SIG-M5 treated with dmso at 0.1 percent for 504 hours (cell line): ENCODE measurements at regions not wholly inside any gene's neighbourhood (a gene's known extent, or its start where the extent isn't known, plus 50 kb on each side); places are given as distances from the start of the nearest gene placed in this dataset.
A peak's percentile ranks its signal among the peaks of the same experiment; 100 is the strongest.
"Not testable (repeated sequence)": the region's sequence is repeated elsewhere in the genome, so short reads cannot be mapped to it uniquely, and the experiment has no call there.

ENCODE experiments used
- DNase-seq: peaks from one replicate; lab custom pipeline; 2025; ENCODE audit not compliant: unreplicated experiment; lab: John Stamatoyannopoulos, UW

DNA sequence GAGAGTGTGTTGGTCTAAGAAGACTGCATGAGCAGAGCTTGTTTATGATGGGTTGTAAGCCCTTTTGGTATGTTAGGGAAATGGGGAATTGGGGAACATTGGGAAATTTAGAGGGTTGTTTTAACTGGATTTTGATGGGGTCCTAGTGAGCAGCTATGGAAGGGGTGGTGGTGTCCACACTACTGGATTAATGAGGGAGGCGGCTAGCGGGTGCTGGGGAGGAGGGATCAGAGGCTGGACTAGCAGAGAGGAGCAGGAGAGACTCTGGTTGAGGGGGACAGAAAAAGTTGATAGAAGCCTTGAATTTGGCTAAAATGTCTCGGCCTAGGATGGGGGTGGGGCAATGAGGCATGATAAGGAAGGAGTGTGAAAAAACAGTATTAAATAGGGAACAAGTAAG, 1369.1 kb downstream of the UQCRFS1 start:
- DNase-seq, result no peak

DNA sequence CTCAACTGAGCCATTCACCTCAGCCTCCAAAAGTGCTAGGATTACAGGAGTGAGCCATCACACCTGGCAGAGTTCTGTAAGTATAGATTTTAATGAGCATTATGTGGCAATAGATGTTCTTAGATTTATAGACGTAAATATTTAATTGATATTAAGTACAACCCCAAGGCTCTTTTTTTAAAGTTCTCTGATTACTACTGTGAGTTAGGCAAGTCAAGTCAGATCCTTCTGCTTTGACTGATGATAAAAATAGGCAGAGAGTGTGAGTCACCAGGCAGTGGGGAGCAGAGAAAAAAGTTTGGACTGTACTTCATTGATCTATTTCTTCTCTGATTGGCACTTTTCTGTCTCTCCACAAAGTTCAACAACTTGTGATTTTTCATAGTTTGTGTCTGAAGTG, 1379.9 kb downstream of the UQCRFS1 start:
- no peak for DNase-seq

DNA sequence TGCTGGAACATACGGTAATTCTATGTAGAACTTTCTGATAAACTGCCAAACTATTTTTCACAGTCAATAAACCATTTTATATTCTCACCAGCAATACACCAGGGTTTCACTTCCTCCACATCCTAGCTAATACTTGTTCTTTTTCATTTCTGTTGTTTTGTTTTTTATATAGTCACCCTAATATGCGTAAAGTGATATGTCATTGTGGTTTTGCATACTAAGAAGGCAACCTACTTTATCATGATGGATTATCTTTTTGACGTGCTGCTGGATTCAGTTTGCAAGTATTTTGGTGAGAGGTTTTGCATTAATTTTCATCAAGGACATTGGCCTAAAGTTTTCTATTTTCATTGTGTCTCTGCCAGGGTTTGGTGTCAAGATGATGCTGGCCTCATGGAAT, 1384.1 kb downstream of the UQCRFS1 start:
- no peak for DNase-seq

DNA sequence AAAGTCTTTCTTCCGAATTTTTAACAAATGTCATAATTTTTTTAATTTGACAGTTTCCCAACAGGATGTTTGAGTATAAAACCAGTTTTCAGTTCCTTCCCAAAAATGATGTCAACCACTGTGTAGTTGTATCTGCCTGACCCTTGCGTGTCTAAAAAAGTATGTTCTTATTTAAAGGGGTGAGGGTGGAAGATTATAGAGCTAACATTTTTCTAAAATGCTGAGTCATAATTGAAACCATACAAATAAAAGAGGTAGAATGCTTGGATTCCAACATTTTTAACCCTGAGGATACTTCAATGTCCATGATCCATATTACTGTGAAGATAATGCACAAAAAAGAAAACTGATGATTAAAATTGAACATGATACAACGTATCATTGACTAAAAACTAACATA, 1388.8 kb downstream of the UQCRFS1 start:
- no peak for DNase-seq

DNA sequence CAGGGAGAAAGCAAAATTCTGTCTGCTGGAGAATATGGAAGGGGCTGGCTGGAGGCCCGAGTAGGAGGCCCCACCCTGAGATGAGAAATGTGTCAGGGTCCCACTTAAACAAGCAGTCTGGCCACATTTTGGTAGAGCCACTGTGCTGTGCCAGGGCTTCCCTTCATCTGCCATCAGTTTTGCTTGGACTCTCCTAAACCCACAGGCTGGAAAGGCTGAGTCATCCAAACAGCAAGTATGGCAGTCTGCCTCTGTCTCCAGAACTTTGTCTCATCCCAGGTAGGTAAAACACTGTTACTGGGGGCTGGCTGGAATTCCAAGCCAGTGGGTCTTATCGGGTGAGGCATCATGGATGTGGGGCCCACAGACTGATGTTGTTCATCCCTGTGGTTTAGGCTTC, 1390.6 kb downstream of the UQCRFS1 start:
- no peak for DNase-seq

DNA sequence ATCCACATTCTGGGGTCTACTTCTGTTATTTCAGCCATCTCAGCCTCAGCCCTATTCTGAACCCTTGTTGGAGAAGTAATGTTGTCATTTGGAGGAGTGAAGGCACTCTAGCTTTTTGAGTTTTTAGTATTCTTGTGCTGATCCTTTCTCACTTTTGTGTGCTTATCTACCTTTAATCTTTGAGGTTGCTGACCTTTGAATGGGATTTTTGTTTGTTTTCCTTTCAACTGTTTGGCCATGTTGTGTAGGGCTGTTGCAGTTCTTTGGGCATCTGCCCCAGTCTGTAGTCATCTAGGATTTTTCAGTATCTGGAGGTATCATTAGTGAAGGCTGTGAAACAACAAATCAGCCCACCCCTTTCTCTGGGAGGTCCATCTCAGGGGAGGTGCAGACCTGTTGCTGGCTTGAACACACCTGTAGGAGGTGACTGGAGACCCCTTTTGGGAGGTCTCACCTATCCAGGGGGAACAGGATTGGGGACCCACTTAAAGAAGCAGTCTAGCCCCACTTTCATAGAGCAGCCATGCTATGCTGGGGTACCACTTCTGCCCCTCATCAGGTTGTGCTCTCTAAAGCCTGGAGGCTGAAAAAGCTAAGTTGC, 1391.4 kb downstream of the UQCRFS1 start:
- DNase-seq, result no peak

DNA sequence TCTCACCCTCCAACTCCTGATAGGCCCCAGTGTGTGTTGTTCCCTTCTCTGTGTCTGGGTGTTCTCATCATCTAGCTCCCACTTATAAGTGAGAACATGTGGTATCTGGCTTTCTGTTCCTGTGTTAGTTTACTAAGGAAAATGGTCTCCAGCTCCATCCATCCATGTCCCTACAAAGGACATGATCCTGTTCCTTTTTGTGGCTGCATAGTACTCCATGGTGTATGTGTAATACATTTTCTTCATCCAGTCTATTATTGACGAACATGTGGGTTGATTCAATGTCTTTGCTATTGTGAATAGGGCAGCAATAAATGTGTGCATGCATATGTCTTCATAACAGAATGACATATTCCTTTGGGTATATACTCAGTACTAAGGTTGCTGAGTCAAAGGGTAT, 1397.0 kb downstream of the UQCRFS1 start:
- DNase-seq, result no peak

DNA sequence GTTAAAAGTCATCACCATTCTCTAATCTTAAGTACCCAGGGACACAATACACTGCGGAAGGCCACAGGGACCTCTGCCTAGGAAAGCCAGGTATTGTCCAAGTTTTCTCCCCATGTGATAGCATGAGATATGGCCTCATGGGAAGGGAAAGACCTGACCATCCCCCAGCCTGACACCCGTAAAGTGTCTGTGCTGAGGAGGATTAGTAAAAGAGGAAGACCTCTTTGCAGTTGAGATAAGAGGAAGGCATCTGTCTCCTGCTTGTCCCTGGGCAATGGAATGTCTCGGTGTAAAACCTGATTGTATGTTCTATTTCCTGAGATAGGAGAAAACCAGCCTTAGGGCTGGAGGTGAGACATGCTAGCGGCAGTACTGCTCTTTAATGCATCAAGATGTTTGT, 1398.1 kb downstream of the UQCRFS1 start:
- DNase-seq, result not testable (repeated sequence)

DNA sequence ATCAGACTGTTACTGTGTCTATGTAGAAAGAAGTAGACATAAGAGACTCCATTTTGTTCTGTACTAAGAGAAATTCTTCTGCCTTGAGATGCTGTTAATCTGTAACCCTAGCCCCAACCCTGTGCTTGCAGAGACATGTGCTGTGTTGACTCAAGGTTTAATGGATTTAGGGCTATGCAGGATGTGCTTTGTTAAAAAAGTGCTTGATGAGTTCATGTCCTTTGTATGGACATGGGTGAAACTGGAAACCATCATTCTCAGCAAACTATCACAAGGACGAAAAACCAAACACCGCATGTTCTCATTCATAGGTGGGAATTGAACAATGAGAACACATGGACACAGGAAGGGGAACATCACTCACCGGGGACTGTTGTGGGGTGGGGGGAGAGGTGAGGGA, 1398.7 kb downstream of the UQCRFS1 start:
- DNase-seq, result not testable (repeated sequence)

DNA sequence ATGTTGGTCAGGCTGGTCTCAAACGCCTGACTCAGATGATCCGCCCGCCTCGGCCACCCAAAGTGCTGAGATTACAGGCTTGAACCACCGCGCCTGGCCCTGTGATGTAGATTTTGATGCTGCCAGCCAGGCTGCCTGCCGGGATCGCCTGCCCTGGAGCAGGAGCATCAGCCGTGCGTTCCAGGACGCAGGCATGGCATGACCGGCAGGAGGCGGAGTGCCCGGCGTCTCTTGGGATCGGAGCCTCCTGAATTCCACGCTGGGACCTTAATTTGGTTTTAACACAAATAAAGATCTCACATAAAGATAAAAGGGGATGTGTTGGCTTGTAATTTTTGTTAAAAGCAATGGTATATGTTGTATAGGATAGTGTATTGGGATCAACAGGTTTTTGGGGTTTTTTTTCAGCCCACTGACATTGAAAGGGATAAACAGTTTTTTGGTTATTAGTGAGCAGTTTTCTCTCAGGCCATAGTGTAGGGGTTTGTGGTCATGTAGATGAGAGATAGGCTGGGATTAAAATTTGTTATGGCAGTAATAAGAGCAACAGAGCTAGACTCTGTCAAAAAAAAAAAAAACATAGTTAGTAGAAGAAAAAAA, 1406.4 kb downstream of the UQCRFS1 start:
- DNase-seq, result no peak

DNA sequence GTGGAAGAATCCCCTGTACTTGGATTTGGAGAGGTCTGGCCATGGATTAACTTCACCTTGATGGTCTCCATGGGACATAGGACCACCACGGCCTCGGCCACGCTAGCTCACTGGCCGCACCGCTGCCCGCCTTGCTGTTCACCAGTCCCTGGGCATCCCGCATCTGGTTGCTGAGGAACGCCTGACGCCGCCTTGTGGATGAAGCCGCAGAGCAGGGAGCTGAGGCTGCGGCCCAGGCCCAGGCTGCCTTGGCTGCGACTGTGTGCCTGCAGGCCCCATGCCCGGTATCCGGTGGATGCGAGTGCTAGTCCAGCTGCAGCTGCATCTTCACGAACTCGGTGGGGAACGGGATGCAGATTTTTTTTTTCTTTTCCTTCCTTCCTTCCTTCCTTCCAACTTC, 1407.1 kb downstream of the UQCRFS1 start:
- DNase-seq, result no peak

DNA sequence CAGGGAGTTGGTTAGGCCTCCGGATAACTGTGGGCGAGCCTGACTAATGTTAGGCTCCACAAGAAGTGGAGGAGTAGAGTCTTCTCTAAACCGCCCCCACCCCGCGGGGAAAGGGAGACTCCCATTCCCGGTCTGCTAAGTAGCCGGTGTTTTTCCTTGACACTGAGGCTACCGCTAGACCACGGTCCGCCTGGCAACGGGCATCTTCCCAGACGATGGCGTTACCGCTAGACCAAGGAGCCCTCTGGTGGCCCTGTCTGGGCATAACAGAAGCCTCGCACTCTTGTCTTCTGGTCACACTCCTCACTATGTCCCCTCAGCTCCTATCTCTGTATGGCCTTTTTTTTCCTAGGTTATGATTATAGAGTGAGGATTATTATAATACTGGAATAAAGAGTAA, 1410.7 kb downstream of the UQCRFS1 start:
- not testable (repeated sequence) for DNase-seq

DNA sequence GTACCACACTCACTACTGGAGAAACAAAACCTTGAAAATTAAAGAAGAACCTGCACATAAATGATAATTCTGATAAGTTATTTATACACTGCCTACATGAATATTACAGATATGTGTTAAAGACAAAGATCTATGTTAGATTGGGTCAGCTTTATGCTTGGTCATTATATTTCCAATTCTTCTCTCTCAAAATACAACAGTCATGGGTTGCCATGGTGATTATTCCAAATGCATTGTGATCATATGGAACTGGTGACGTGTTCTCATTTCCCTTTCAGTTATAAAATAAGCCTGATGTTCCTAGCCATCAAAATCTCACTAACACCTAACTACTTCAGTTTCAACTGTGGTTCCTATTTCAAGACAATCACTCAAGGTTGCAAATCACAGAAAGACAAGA, 1416.4 kb downstream of the UQCRFS1 start:
- DNase-seq, result no peak

DNA sequence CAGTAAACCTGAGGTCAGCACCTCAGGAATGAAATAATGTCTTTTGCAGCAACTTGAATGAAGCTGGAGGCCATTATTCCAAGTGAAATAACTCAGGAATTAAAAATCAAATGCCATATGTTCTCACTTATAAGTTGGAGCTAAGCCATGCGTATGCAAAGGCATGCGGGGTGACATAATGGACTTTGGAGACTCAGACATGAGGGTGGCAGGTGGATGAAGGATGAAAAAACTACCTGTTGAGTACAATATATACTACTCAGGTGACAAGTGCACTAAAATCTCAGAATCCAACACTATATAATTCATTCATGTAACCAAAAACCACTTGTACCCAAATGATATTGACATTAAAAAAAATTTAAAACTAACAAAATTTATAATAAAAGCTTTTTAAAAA, 1416.9 kb downstream of the UQCRFS1 start:
- no peak for DNase-seq

DNA sequence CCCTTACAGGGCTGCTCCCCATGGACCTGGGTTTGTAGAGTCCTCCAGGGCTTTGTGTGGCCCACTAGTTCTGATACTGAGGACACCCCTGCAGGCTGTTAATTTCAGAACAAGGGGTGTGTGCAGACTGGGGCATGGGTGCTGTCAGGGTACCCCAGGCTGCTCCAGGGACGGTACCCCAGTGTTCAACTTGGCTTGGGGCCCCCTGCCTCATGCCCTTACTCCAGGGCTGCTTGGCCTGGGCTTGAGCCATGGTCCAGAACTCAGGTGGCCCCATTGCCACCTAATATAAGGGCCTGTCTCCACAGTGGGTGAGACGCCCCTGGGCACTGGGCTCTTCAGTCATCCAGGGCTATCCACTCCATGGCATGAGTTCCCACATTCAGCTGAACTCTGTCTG, 1417.6 kb downstream of the UQCRFS1 start:
- no peak for DNase-seq

DNA sequence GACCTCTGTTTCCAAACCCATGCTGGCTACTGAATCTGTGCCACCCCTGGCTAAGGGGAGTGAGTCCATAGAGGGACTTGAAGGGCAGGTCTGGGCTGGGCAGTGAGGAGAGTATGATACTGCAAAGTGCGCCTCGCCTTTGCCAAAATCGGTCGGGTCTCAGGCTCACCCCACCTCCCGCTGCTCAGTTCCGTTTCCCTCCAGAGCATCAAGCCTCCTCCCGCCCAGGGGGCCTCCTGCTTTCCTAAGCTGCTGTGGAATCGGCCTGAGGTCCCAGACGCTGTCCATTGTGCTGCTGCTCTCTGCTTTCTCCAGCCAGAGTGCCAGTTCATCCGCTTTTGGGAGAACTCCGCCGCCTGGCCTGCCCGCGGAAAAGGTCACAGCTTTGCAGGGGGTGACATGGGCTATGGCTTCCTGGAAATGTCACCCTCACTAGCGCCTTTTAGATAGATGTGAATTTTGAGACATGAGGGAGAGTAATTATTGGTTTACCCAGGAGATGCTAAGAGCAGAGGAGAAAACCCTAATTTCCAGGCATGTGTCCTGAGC, 1418.4 kb downstream of the UQCRFS1 start:
- DNase-seq, result peak; percentile 50

DNA sequence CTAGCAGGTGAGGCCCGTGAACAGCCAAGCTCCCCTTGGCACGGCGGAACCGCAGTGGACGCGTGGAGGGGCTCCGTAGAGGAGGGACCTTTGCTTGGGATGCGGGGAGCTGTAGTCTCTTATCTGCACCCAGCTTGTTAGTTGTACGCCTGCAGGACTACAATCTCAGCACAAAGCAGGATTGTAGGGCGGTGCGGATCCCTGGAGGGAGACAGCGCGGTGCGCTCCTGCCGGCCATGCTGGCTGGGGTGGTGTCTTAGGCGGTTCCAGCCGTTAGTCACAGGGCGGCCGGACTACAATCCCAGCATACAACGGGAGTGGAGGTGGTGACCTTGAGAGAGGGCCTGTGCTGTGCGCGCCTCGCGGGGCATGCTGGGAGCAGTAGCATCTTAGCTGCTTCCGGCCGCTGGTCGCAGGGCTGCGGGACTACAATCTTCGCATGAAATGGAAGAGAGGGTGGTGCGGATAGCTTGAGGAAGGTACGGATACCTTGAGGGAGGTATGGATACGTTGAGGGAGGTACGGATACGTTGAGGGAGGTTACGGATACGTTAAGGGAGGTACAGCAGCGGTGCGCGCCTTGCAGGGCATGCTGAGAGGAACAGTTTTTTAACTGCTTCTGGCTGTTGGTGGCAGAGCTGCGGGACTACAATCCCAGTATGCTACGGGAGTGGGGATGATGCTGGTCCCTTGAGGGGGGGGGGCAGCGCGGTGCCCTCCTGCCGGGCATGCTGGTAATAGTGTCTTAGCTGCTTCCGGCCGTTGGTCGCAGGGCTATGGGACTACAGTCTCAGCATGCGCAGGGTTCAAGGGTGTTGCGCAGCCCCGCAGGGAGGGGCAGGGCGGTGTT, 1419.1 kb downstream of the UQCRFS1 start:
- peak; percentile 92 for DNase-seq

DNA sequence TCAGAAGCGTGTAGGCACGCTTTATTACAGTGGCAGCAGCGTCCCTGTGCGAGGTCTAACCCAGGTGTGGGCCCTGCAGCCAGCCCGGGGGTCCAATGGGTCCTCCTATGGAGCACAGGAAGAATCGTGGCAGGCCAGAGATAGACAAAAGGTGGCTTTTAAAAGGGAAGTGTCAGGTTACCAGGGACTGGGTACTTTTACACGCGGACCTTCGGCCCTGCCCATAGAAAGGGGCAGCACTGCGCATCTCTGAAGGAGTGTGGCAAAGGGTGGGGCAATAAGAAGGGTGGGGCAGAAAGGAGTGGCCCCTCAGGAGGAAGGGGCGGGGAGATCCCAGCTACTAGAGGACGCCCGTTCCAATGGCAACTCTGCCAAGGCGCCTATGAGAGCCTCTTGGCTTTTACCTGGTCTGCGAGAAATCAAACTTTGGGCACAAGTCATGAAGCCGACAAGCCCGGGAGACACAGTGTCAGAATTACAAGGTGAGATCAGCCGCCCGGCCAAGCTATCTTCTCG, 1419.8 kb downstream of the UQCRFS1 start:
- DNase-seq, result peak; percentile 84

DNA sequence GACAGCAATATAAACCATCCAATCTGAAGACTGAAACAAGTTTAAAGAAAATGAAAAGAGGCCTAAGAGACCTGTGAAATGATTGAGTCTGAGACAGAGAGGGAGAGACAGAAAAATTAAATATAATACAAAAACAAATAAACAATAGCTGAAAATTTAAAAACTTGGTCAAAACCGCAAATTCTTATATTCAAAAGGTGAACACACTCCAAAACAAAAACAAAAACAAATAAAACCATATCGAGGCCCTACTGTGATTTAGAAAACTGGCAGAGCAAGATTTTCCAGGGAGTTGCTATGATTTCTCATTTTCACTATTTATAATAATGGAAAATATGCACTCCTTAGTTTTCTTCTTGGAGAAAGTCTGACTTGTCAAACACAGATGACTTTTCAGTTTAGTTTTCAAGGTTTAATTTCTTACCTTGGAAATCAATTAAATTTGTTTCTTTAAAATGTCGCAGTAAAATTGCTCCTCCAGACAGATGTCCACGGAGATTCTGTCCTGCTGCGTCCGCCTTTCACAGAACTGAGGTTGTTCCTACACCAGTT, 1420.3 kb downstream of the UQCRFS1 start:
- DNase-seq, result no peak

DNA sequence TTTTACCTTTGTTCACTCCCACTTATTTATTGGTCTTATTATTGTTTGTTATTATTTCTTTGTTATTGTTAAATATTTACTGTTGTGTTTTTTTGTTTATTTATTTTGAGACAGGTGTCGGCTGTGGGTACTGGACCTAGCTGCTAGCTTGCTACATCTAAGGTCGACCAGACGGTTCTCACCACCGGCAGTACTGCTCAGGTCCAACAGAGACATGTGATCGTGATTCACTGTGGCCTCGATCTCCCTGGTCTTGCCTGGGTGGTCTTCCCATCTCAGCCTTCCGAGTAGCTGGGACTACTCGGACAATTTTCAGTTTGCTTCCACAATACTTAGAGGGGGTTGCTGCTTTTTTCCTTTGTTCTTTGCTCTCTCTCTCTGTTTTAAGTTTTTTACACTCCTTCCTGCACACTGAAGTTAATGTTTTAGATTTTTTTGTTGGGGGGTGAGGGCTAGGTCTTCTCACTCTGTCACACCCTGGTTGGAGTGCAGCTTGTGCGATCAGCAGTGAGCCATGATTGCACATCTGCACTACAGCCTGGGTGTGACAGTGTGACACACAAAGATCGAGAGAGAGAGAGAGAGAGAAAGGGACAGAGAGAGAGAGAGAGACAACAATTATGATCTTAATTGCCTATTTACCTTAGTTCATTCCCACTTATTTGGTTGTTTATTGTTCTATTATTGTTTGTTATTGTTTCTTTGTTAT, 1432.4 kb downstream of the UQCRFS1 start:
- DNase-seq, result peak; percentile 37

DNA sequence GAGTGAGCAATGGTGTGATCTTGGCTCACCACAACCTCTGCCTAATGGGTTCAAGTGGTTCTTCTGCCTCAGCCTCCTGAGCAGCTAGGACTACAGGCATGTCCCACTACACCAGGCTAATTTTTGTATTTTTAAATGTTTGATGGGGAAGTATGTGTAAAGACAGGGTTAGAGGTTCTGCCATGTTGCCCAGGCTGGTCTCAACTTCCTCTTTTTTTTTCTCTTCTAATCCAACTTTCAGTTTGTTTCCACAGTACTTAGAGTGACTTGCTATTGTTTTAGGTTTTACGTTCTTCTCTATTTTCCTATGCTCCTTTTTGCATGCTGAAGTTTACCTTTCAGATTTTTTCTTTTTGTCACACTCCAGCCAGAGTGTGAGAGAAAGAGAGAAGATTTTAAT, 1433.0 kb downstream of the UQCRFS1 start:
- DNase-seq, result peak; percentile 86
